H1 (cell line): ENCODE measurements at regions not wholly inside any gene's neighbourhood (a gene's known extent, or its start where the extent isn't known, plus 50 kb on each side); places are given as distances from the start of the nearest gene placed in this dataset.

Source experiments
- CTCF ChIA-PET: fragments of 300-600 bp; sonication (Branson Sonifier 250); formaldehyde crosslinking; loops from one replicate; lab custom pipeline; 2021; ENCODE audit not compliant: partially characterized antibody; lab: Charles Lee
- POLR2A ChIA-PET: fragments of 300-600 bp; sonication (Branson Sonifier 250); formaldehyde crosslinking; loops from one replicate; lab custom pipeline; 2021; ENCODE audit warnings: inconsistent platforms; ENCODE audit not compliant: partially characterized antibody; lab: Charles Lee
- DNase-seq, 2 experiments: peaks; one replicate each; pipeline versions ENCODE4 v3.0.0 to v3.0.0-alpha.2; 2010 to 2022; ENCODE audit warnings: low spot score in 2 of 2, low read depth in 1 of 2, mixed read lengths in 1 of 2
- FAIRE-seq: peaks from 2 replicates; lab custom pipeline; 2011; peaks lifted over from hg19 to GRCh38; lab: Jason Lieb, UNC
- H2AFZ ChIP-seq: 2 replicates; pipeline ENCODE4 v1.8.1; 2012; ENCODE audit warnings: low read length, inconsistent platforms
- H2AK5ac ChIP-seq: 2 replicates; pipeline ENCODE4 v1.6.1; 2013; ENCODE audit warnings: low read depth, low read length
- H2BK120ac ChIP-seq: replicated peaks from 2 replicates; pipeline ENCODE3; 2013; ENCODE audit warnings: low read depth, low read length, inconsistent platforms
- H2BK12ac ChIP-seq: 2 replicates; pipeline ENCODE4 v1.6.1; 2013; ENCODE audit warnings: low read depth, low read length
- H2BK15ac ChIP-seq: 2 replicates; pipeline ENCODE4 v1.6.1; 2013; ENCODE audit warnings: low read length
- H2BK20ac ChIP-seq: 2 replicates; pipeline ENCODE4 v1.6.1; 2013; ENCODE audit warnings: low read length
- H2BK5ac ChIP-seq: 2 replicates; pipeline ENCODE4 v1.6.1; 2013; ENCODE audit warnings: low read depth, low read length
- H3K14ac ChIP-seq: 2 replicates; pipeline ENCODE4 v1.6.1; 2013; ENCODE audit warnings: inconsistent platforms; ENCODE audit not compliant: insufficient read length
- H3K18ac ChIP-seq: 2 replicates; pipeline ENCODE4 v1.6.1; 2013; ENCODE audit warnings: low read length; ENCODE audit errors: extremely low read depth
- H3K23ac ChIP-seq: 2 replicates; pipeline ENCODE4 v1.6.1; 2013; ENCODE audit warnings: inconsistent platforms; ENCODE audit not compliant: insufficient read length
- H3K23me2 ChIP-seq: 2 replicates; pipeline ENCODE4 v1.6.1; 2013; ENCODE audit warnings: low read depth, low read length
- H3K27ac ChIP-seq: 2 replicates; pipeline ENCODE4 v1.6.1; 2011; ENCODE audit warnings: low read depth, low read length, inconsistent platforms
- H3K27me3 ChIP-seq, 4 experiments: replicated peaks in 1 of 4; 1 replicate in 1 of 4; 2 replicates in 3 of 4; pipeline versions ENCODE4 v1.6.1 to v1.8.1; 2011 to 2013; ENCODE audit warnings: low read length in 3 of 4, mild to moderate bottlenecking in 3 of 4, inconsistent platforms in 2 of 4, mixed read lengths in 2 of 4, moderate library complexity in 1 of 4; ENCODE audit not compliant: control insufficient read depth in 3 of 4, insufficient read depth in 3 of 4; ENCODE audit errors: extremely low read depth in 1 of 4
- H3K36me3 ChIP-seq, 4 experiments: 2 replicates each; pipeline versions ENCODE4 v1.6.1 to v1.8.1; 2011 to 2013; ENCODE audit warnings: mild to moderate bottlenecking in 4 of 4, low read length in 3 of 4, moderate library complexity in 2 of 4, control low read depth in 1 of 4, inconsistent platforms in 1 of 4; ENCODE audit not compliant: insufficient read depth in 4 of 4, control insufficient read depth in 2 of 4
- H3K4ac ChIP-seq: replicated peaks from 2 replicates; pipeline ENCODE3; 2013; ENCODE audit warnings: low read length, low read depth, mixed read lengths, inconsistent platforms; ENCODE audit not compliant: insufficient read length
- H3K4me1 ChIP-seq, 4 experiments: replicated peaks in 1 of 4; 1 replicate in 1 of 4; 2 replicates in 3 of 4; pipeline versions ENCODE4 v1.6.1 to v1.8.1; 2011 to 2013; ENCODE audit warnings: low read length in 3 of 4, inconsistent platforms in 2 of 4, mixed read lengths in 1 of 4; ENCODE audit not compliant: insufficient read depth in 4 of 4, control insufficient read depth in 3 of 4
- H3K4me2 ChIP-seq, 2 experiments: 2 replicates each; pipeline versions ENCODE4 v1.6.1 to v1.8.1; 2011 to 2013; ENCODE audit warnings: low read depth in 2 of 2, low read length in 2 of 2, control low read depth in 1 of 2, inconsistent platforms in 1 of 2, mild to moderate bottlenecking in 1 of 2; ENCODE audit not compliant: insufficient read depth in 1 of 2
- H3K4me3 ChIP-seq, 4 experiments: fragments of 200-600, 300-600 bp in 1 of 4; sonication (generic), shearing (Covaris generic), sonication (Bioruptor Twin) in 1 of 4; 2 replicates each; pipeline versions ENCODE4 v1.5.1 to v1.8.1; 2011 to 2016; ENCODE audit warnings: low read length in 4 of 4, low read depth in 3 of 4, control low read depth in 2 of 4, inconsistent platforms in 2 of 4, mild to moderate bottlenecking in 2 of 4, mixed read lengths in 1 of 4, moderate library complexity in 1 of 4; ENCODE audit not compliant: insufficient read depth in 2 of 4; ENCODE audit errors: extremely low read depth in 1 of 4
- H3K56ac ChIP-seq: replicated peaks from 2 replicates; pipeline ENCODE3; 2013; ENCODE audit warnings: low read depth, mild to moderate bottlenecking, mixed read lengths, low read length, inconsistent platforms; ENCODE audit not compliant: insufficient read length
- H3K79me1 ChIP-seq: 2 replicates; pipeline ENCODE4 v1.6.1; 2013; ENCODE audit warnings: low read depth, low read length, control low read depth
- H3K79me2 ChIP-seq, 2 experiments: 2 replicates each; pipeline versions ENCODE4 v1.6.1 to v1.8.1; 2012 to 2013; ENCODE audit warnings: low read length in 2 of 2, mild to moderate bottlenecking in 2 of 2, inconsistent platforms in 1 of 2; ENCODE audit not compliant: insufficient read depth in 2 of 2, control insufficient read depth in 1 of 2
- H3K9ac ChIP-seq, 4 experiments: replicated peaks in 1 of 4; 1 replicate in 1 of 4; 2 replicates in 3 of 4; pipeline versions ENCODE4 v1.6.1 to v1.8.1; 2011 to 2013; ENCODE audit warnings: low read depth in 3 of 4, low read length in 3 of 4, control low read depth in 2 of 4, mild to moderate bottlenecking in 2 of 4, moderate library complexity in 2 of 4, inconsistent platforms in 1 of 4; ENCODE audit errors: extremely low read depth in 1 of 4
- H3K9me3 ChIP-seq, 2 experiments: 2 replicates each; pipeline versions ENCODE4 v1.6.1 to v1.8.1; 2012 to 2013; ENCODE audit warnings: mild to moderate bottlenecking in 2 of 2, moderate library complexity in 2 of 2, control low read depth in 1 of 2, inconsistent platforms in 1 of 2, low read depth in 1 of 2, low read length in 1 of 2, mixed read lengths in 1 of 2; ENCODE audit not compliant: insufficient read depth in 2 of 2
- H4K20me1 ChIP-seq, 2 experiments: replicated peaks in 1 of 2; 2 replicates each; pipeline versions ENCODE3 to v1.8.1; 2011 to 2013; ENCODE audit warnings: inconsistent platforms in 2 of 2, low read length in 2 of 2, mild to moderate bottlenecking in 1 of 2; ENCODE audit not compliant: insufficient read depth in 2 of 2, control insufficient read depth in 1 of 2
- H4K5ac ChIP-seq: 2 replicates; pipeline ENCODE4 v1.6.1; 2013; ENCODE audit warnings: low read length, low read depth, mixed read lengths, inconsistent platforms; ENCODE audit not compliant: insufficient read length
- H4K8ac ChIP-seq: 2 replicates; pipeline ENCODE4 v1.8.0; 2013; ENCODE audit warnings: mild to moderate bottlenecking, moderate library complexity, low read length, inconsistent platforms; ENCODE audit not compliant: insufficient read depth; ENCODE audit errors: extremely low read depth
- H4K91ac ChIP-seq: replicated peaks from 2 replicates; pipeline ENCODE3; 2013; ENCODE audit warnings: low read length, mixed read lengths, inconsistent platforms; ENCODE audit not compliant: insufficient read length
- JUN ChIP-seq: IDR thresholded peaks from 2 replicates; pipeline ENCODE4 v1.6.1; 2011; ENCODE audit warnings: low read depth, mild to moderate bottlenecking, improper control_type of control experiment, low read length
- WGBS, 2 experiments: shearing (Covaris generic) in 1 of 2; methylation state at CpG; one replicate each; pipeline versions ENCODE4 v1.1.6 to v1.1.7; 2013 to 2015; ENCODE audit warnings: low lambda C conversion rate in 2 of 2, mixed read lengths in 2 of 2, inconsistent platforms in 1 of 2, low coverage in 1 of 2, missing lambda C conversion rate in 1 of 2; ENCODE audit not compliant: insufficient replicate concordance in 2 of 2, insufficient coverage in 1 of 2, insufficient read length in 1 of 2; ENCODE audit errors: extremely low coverage in 1 of 2, missing lambda C conversion rate in 1 of 2; 5-methylcytosine and 5-hydroxymethylcytosine counted together
- TF ChIP-seq, protein P1 (sequence below), 3 experiments: IDR thresholded peaks; 1 replicate in 2 of 3; 2 replicates in 1 of 3; pipeline versions ENCODE4 v1.5.1 to v1.6.1; 2011; ENCODE audit warnings: low read length in 3 of 3, mild to moderate bottlenecking in 3 of 3, inconsistent platforms in 2 of 3, low read depth in 1 of 3, moderate library complexity in 1 of 3; ENCODE audit not compliant: insufficient read depth in 1 of 3; ENCODE audit errors: control extremely low read depth in 1 of 3

DNA sequence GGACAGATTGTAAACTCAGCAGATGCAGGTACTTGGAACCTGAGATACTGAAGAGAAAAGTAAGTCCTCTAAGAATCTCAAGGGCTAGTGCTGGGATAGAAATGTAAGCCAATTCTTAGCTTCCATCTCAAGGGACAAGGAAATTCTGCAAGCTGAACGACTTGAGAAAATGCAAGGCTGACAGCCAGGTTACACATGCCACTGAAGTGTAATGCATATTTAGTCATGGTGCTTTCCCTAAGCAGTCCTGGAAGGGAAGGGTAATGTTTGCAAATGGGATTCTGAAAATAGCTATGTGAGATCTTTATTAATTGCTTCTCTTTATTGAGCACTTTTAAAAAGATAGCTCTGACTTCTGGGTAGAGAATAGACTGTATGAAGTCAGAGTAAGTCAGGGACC is 402.7 kb upstream of the SEL1L start:
- H3K4me2 ChIP-seq: no peak overlapping the region
- WGBS, 2 experiments: 63% methylated on average over 1 of the region's 1 CpG; no CpG with 5 or more reads in 1 of the 2 experiments
- H4K8ac ChIP-seq: no peak overlapping the region
- H3K23ac ChIP-seq: no peak overlapping the region
- ChIA-PET POLR2A (no interaction called here), CTCF (interaction anchor here (0.7 to 1.8 kb wide), 4 partner anchors 9 to 370 kb away, joined by 3 to 12 read pairs (median 5); no protein-coding TSS in a partner anchor)
- no peak overlapping the region for H3K4ac ChIP-seq
- H2AFZ ChIP-seq: no peak overlapping the region
- no peak overlapping the region for H3K18ac ChIP-seq
- H3K9me3 ChIP-seq: no peaks in the 10 kb centered on the region
- H3K9ac ChIP-seq: no peak overlapping the region
- H2AK5ac ChIP-seq: no peak overlapping the region
- H3K36me3 ChIP-seq: no peaks in the 10 kb centered on the region
- no peaks in the 10 kb centered on the region for H3K4me1 ChIP-seq
- H2BK120ac ChIP-seq: no peak overlapping the region
- H4K20me1 ChIP-seq: no peaks in the 10 kb centered on the region
- no peak overlapping the region for H2BK20ac ChIP-seq
- no peak overlapping the region for H2BK12ac ChIP-seq
- no peaks in the 10 kb centered on the region for H3K27me3 ChIP-seq
- H2BK5ac ChIP-seq: no peak overlapping the region
- no peak overlapping the region for H2BK15ac ChIP-seq
- no peak overlapping the region for H4K5ac ChIP-seq
- no peak overlapping the region for H3K27ac ChIP-seq
- FAIRE-seq (no peak), DNase-seq (no peak)
- no peaks in the 10 kb centered on the region for H3K23me2 ChIP-seq
- no peak overlapping the region for H3K14ac ChIP-seq
- no peaks in the 10 kb centered on the region for H3K79me1 ChIP-seq
- TF ChIP-seq, protein P1, sequence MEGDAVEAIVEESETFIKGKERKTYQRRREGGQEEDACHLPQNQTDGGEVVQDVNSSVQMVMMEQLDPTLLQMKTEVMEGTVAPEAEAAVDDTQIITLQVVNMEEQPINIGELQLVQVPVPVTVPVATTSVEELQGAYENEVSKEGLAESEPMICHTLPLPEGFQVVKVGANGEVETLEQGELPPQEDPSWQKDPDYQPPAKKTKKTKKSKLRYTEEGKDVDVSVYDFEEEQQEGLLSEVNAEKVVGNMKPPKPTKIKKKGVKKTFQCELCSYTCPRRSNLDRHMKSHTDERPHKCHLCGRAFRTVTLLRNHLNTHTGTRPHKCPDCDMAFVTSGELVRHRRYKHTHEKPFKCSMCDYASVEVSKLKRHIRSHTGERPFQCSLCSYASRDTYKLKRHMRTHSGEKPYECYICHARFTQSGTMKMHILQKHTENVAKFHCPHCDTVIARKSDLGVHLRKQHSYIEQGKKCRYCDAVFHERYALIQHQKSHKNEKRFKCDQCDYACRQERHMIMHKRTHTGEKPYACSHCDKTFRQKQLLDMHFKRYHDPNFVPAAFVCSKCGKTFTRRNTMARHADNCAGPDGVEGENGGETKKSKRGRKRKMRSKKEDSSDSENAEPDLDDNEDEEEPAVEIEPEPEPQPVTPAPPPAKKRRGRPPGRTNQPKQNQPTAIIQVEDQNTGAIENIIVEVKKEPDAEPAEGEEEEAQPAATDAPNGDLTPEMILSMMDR (IDR thresholded peaks at IDR 0.05; ENCODE audit: control extremely low read depth in 1 of 3, insufficient read depth in 1 of 3, low read depth in 1 of 3, low read length in 3 of 3): no peak
- no peak for TF ChIP-seq JUN
- H3K4me3 ChIP-seq: no peak overlapping the region
- no peak overlapping the region for H4K91ac ChIP-seq
- H3K56ac ChIP-seq: no peak overlapping the region
- no peaks in the 10 kb centered on the region for H3K79me2 ChIP-seq
